Activated CD4-positive, alpha-beta T cell treated with anti-CD3 and anti-CD28 coated beads, Interleukin-2, Interleukin-6, amounts not matched to agents 100 ng/mL and 50 ng/mL, durations not matched to agents 16 hours and 8 hours (primary cell): ENCODE measurements at regions not wholly inside any gene's neighbourhood (a gene's known extent, or its start where the extent isn't known, plus 50 kb on each side); places are given as distances from the start of the nearest gene placed in this dataset.

Experiments used
- DNase-seq: peaks from one replicate; pipeline ENCODE4 v3.0.0-alpha.2; 2020

GRCh38 chr2:18701546-18701945 lies 112.2 kb upstream of the NT5C1B start:
- DNase-seq = no peak

DNA sequence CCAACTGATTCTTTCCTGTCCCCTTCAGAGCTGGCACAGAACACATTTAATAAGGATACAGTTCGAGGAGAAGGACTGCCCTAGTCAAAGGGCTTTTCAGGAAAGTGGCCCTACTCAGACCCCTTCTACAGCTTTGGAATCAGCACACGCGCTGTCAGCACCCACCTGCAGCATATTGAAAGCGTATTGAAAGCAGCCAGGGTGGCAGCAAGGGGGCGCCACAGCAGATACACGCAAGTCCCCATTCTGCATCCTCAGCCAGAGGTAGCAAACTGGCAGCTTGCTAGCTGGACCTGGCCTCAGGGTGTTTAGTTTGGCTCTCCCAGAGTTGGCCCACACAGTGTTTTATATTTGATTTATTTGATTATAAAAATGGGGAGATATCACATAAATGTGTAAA lies 101.0 kb upstream of the NT5C1B start:
- no peak for DNase-seq

- DNase-seq = no peak
Measured at GRCh38 chr2:18684206-18685038, 95.1 kb upstream of the NT5C1B start.

- DNase-seq = no peak
Measured at GRCh38 chr2:18682681-18683080, 93.3 kb upstream of the NT5C1B start.

DNA sequence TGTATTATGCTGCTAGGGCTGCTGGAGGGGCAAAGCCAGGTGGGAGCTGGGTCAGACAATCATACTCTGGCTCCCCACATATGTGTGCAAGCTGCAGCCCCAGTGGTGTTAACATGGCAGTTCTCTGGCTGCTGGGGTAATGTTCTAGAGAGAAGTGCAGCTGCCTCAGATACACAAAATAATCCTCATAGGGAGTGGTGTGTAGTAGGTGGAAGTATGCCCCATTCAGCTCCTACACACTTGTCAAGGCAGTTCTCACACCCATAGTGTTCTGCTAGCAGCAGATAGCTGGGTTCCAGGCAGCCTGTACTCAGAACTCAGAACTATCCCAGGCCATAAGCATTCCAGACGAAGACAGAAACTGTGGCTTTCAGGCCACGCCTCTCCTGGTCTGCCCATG lies 87.9 kb upstream of the NT5C1B start:
- no peak for DNase-seq

GRCh38 chr2:18674309-18674708 lies 84.9 kb upstream of the NT5C1B start:
- no peak for DNase-seq

- DNase-seq = no peak
Measured at GRCh38 chr2:18671363-18671762, 82.0 kb upstream of the NT5C1B start.

DNA sequence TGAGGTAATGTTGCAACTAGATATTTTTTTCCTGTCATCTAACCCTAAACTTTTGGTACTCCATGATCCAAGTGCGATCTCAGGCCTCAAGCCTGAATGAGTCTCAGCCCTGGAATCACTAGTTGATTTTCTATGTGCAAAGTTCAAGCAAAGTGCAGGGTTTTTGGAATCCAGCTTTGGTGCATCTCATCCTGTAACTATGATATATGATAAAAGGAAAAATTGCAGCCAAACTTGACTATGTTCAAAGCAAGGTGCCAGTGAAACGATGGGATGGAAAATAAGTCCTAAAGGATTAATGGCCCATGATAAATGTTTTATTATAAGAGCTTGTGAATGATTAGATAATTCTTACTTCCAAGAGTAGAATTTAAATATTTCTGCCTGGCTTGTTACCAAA lies 78.9 kb upstream of the NT5C1B start:
- DNase-seq = no peak

GRCh38 chr2:18664421-18664820 lies 75.1 kb upstream of the NT5C1B start:
- no peak for DNase-seq

DNA sequence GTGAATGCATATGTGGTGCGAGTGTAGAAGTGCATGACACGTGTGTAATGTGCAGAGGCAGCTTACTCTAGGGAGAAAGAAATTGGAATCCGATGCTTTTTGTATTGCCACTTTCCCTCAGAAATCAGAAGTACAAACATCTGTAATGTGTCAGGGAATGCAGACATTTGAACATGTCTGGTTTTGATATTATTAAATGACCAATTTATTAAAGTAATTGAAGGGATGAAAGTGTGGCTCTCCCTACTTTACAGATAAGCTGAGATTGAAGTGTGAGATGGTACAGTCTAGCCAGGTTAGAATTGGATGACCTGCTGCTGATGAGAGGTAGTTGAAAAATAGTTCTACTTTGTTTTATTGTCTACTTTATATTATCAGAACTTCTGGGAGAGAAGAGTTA lies 74.5 kb upstream of the NT5C1B start:
- no peak for DNase-seq

DNA sequence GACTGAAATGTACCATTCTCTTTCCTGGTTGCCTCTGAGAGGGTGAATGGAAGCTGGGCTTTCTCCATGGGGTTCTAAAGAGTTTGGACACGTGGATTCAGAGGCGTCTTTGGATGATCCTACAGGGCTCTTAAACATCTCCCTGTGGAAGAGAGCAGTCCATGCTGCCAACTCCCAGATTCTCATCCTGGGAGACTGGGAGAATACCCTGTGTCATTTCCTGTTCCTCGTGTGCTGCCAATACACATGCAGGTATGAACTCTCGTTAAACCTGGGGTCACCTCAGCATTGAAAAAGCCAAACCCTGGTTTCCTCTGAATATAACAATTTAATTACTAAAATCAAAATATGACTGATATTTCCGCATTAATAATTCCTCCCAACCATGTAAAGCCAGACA lies 73.3 kb upstream of the NT5C1B start:
- DNase-seq = no peak

DNA sequence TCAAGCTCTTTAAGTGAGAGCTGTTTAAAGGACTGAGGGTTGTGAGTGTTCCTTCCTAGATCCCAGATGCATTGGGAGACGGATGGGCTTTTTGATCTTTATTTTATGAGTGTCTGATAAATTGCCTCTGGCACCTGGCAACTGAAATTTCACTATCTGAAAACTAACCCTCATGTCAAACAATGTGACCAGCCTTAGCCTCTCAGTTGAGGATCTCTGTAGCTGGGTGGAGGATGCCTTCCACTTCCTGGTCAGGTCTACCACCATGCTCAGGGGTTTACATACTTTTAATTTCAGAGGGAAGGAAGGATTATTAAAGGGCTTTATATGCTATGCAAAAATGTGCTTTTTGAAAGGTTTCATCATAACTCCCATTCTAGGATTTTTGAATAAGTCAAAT lies 70.5 kb upstream of the NT5C1B start:
- no peak for DNase-seq

GRCh38 chr2:18656048-18656447 lies 66.7 kb upstream of the NT5C1B start:
- no peak for DNase-seq

GRCh38 chr2:18651842-18652774 lies 62.7 kb upstream of the NT5C1B start:
- DNase-seq = no peak

- DNase-seq = no peak
Measured at GRCh38 chr2:18650221-18650620, 60.9 kb upstream of the NT5C1B start.

DNA sequence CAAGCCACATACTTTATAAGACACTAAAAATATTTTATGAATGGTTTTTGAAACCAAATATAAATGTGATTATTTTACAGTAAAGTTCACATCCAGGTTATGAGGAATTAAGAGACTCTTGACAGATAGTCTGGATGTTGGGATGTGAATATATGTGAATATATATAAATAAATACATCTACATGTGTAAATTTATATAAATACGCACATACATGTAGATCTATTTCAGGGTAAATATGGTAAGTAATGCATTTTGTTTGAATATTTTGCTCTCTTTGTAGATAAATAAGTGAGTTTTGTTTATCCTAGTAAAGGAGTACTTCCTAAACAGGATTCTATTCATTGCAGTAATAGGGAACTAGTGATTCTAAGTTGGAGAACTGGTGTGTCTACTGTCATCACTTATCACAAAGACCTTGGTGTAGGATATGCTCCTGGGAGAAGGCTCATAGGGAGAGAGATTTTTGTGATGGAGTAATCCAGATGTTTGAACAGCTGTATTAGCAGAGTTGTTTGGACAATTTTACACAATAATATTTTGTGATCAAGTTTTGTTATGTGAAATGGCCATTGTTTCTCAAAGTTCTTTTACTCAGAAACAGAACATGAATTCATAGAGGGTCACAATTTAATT lies 60.2 kb upstream of the NT5C1B start:
- DNase-seq = no peak

GRCh38 chr2:18648161-18648560 lies 58.8 kb upstream of the NT5C1B start:
- no peak for DNase-seq

DNA sequence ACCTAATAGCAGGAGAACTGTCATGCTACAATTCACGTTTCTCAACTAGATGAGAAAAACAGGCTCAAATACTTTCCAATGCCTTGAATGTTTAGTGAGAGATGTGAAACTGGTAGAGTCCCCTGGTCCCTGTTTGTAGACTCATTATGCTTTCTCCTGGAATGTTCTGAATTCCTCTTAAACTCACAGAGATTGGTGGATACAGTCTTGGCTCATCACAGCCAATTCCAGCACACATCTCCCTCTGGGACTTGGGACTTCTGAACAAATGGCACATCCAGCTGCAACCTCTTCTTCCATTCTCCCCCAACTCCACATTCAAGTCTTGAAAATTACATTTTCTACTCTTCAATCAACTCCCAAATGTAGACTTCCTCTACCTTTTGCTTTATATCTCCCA lies 58.4 kb upstream of the NT5C1B start:
- no peak for DNase-seq

- no peak for DNase-seq
Measured at GRCh38 chr2:18645315-18645714, 55.9 kb upstream of the NT5C1B start.

GRCh38 chr2:18644115-18644462 lies 54.7 kb upstream of the NT5C1B start:
- DNase-seq = no peak

DNA sequence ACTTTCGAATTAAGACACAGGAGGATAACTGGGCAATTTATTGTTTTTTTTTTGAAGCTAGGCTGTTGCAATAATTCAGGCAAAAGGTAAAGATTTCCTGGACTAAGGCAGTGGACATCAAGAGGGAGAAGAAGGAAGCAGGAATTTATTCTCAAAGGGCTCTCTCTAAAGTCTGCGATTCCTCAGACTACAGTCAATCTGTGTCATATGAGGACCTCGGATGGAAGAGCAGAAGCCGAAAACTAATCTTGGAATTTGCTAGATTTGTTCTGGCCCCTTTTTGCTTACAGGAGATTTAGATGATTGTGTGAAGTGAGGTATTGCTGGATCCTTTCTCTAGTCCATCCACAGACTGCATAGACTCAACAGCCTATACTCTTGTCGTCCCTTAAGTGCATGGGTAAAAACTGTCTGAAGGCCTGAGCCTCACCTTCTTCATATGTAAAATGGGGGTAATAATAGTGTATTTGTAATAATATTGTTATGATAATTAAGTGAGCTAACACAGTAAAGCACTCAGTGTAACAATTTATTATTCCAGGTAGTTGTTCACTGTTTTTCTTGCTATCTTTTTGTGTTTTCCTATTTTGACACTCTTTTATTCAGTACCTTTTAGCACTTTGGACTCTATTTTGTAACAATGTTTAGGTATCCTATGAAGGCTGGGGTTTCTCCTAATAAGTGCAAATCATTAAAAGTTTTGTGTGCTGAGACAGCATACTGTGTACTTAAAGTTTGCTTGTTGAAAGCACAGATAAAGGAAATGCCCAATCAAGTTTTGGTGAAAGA lies 54.2 kb upstream of the NT5C1B start:
- no peak for DNase-seq

GRCh38 chr2:18641823-18642222 lies 52.5 kb upstream of the NT5C1B start:
- no peak for DNase-seq
